ENCODE measurements at regions not wholly inside any gene's neighbourhood (a gene's known extent, or its start where the extent isn't known, plus 50 kb on each side); places are given as distances from the start of the nearest gene placed in this dataset.
"Not testable (repeated sequence)": the region's sequence is repeated elsewhere in the genome, so short reads cannot be mapped to it uniquely, and the experiment has no call there.

DNA sequence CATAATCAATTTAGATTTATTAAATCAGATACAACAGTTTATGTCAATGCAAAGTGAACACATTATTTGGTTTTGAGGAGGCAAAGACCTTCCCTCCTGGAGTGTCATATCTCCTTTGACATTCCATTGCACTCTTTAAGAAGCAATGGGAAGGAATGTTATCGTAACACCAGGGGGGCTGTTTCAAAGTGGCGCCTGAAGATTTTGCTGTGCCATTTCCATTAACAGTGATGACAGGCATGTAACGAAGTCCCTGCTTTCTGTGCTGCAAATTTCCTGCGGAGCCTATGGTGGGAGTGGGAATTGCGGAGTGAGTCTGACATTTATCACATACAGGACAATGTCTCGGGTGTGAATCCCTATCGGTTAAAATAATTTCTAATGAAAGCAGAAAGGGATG, 499.6 kb upstream of the RAB6C start:
- Mint-ChIP-seq H3K36me3 (no peaks in the 10 kb centered on the region), H3K27ac (no peak overlapping the region), H3K27me3 (peaks cover 4% of the 10 kb centered on the region), H3K9me3 (ENCODE audit: low read depth) (no peaks in the 10 kb centered on the region), H3K4me1 (ENCODE audit: low read depth) (no peaks in the 10 kb centered on the region), H3K4me3 (no peak overlapping the region)

DNA sequence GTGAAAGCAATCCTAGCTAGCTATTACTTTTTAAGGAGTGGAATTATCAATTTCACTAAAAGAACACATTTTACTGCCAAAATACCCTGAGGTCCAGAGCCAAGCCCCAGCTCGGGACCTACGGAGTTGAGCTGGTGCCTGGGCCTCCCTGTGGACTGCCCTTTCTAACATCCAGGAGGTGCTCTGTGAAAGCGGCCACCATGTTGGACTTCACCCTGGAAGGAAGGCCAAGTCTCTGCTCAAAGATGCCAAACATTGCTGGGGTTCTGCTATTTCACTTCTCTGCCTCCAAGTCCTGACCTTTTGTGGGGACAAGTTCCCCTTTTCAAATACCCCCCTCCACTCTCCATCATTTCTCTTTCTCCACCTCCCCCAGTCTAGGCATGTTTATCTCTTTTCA, 498.7 kb upstream of the RAB6C start:
- Mint-ChIP-seq H3K36me3 (no peaks in the 10 kb centered on the region), H3K4me1 (ENCODE audit: low read depth) (no peaks in the 10 kb centered on the region), H3K9me3 (ENCODE audit: low read depth) (no peaks in the 10 kb centered on the region), H3K27ac (no peak overlapping the region), H3K4me3 (no peak overlapping the region), H3K27me3 (peaks cover 4% of the 10 kb centered on the region)

DNA sequence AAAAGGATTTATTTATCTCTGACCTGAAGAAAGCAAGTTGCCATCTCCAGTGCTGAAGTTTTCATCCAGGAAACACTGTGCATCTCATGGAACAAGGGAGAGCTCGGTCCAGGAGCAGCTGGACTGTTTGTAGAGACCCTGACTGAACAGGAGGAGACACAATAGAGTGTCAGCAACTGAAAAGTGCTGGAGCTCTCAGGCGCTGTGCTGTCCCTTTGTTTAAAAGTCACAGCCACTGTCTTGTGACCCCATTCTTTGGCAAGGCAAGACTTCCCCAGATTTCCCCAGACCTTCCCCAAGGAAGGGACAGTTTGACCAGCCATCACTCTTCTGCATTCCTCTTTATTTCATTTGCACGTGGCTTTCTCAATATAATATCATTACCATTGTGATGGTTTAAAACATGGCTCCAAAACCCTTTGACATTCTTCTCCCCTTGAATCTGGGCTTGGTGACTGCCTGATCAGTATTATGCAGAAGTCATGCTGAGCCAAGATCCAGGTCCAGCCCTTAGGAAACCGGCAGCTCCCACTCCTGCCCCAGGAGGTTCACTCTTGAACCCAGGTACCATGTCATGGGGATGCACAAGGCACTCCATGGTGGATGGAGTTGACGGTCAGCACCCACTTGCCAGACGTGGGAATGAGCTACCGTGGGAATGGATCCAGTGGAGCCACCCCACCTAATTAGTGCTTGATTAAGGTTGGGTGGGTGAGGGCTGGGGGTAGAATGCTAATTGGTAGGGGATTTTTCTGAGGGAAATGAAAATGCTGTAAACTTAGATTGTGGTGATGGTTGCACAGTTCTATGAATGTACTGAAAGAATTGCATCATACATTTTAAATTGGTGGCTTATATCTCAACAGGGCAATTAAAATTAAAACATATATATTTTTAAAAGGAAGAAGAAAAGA, 497.9 kb upstream of the RAB6C start:
- Mint-ChIP-seq H3K9me3 (ENCODE audit: low read depth) (no peaks in the 10 kb centered on the region), H3K27ac (no peak overlapping the region), H3K4me1 (ENCODE audit: low read depth) (no peaks in the 10 kb centered on the region), H3K36me3 (no peaks in the 10 kb centered on the region), H3K4me3 (no peak overlapping the region), H3K27me3 (peaks cover 2% of the 10 kb centered on the region)

DNA sequence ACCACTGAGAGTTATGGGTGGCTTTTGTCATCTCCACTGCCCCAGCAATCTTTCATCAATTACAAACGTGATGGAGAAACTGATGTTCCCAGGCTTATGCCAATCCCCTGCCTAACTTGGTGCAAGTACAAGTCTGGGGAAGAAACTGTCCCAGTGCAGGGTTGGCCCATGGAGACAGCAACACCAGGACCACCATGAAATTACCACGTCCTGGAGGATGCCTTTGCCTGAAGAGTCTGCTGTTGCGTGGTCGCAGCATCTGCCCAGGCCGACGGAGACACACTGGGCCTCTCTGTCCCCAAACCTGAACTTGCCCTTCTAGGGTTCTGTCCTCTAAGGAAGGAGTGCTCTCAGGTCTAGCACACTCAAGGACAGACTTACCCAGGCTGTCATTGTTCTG, 496.8 kb upstream of the RAB6C start:
- peaks cover 2% of the 10 kb centered on the region for H3K27me3 Mint-ChIP-seq

DNA sequence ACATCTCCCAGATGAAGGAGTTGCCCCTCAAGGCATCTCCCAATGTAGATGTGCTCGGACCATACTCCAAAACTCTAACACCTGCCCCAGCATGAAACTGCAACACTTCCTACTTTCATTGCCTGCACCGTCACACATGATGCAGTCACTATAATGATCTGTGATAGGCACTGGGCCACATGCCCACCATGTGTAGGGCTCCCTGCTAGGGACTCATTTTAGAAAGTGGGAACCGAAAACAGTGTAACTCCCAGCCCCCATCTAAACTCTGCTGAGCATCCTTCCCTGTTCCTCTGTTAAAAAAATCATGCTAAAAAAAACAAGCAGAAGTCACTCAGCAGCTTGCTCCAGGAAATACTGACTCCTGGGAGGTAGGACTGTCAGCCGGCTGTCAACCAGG, 496.1 kb upstream of the RAB6C start:
- peaks cover 2% of the 10 kb centered on the region for H3K27me3 Mint-ChIP-seq
- H3K9me3 Mint-ChIP-seq (ENCODE audit: low read depth), result no peaks in the 10 kb centered on the region
- no peak overlapping the region for H3K27ac Mint-ChIP-seq
- no peaks in the 10 kb centered on the region for H3K36me3 Mint-ChIP-seq
- H3K4me3 Mint-ChIP-seq, result no peak overlapping the region
- no peaks in the 10 kb centered on the region for H3K4me1 Mint-ChIP-seq (ENCODE audit: low read depth)

More for the DNA sequence above, 496.8 kb upstream of the RAB6C start:
- H3K4me3 Mint-ChIP-seq, result no peak overlapping the region
- no peaks in the 10 kb centered on the region for H3K4me1 Mint-ChIP-seq (ENCODE audit: low read depth)
- no peaks in the 10 kb centered on the region for H3K9me3 Mint-ChIP-seq (ENCODE audit: low read depth)
- H3K27ac Mint-ChIP-seq, result no peak overlapping the region
- no peaks in the 10 kb centered on the region for H3K36me3 Mint-ChIP-seq

DNA sequence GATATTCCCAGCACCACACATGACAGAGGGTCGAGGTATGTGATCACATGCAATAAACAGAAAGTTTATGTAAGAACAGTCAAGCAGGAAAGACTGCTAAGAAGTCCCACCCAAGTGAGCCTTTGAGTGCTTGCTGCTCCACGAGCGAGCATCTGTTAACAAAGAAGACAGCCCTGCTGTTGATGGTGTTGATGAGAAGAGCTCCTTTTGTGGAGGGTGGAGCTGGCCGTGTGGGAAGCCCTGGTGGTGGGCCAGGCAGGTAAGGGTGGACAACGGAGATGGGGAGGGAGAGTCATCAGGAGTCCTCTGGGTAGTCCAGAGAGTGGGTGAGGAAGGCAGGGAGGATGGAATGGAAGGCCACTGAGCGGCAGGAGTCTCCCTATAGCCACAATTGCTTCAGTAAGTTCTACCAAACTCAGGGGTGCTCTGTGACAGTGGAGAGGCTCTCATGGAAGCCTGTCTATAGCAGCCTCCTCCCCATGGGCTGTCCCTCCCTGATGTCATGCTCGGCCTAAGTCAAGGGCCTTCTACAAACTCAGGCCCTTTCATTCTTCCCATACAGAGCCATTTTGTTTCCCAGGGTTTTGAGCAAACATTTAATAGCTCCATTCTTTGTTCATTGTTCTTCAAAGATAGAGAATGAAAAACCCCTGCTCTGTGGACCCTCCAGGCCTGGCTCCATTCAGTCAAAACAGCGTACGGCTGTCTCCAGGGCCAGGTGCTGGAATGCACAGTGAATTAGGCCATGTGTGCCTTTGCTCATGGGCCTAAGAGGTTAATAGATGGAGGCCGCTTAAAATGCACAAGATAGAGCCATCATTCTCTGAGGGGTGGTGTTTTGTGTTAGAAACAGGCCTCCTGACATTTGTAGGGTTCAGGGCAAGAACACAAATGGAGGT, 494.2 kb upstream of the RAB6C start:
- H3K27me3 Mint-ChIP-seq, result peaks cover 2% of the 10 kb centered on the region
- no peaks in the 10 kb centered on the region for H3K9me3 Mint-ChIP-seq (ENCODE audit: low read depth)
- no peak overlapping the region for H3K27ac Mint-ChIP-seq

DNA sequence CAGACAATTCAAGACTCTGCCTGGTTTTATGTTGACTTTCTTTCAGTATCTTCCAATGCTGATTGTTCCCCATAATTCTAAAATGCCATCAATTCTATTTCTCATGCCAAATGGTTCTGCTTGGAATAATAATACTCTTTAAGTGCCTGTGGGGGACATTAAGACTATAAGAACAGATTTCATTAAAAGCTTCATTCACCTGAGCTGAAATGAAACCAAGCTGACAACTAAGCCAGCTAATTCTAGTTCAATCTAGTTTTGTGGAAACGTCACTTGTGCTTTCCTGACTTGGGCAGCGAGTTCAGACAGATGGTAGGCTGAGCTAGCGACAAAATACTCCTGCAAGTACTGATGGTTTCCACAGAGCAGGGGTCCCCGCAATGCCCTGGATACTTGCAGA, 491.1 kb upstream of the RAB6C start:
- Mint-ChIP-seq H3K4me1 (ENCODE audit: low read depth) (no peaks in the 10 kb centered on the region), H3K36me3 (no peaks in the 10 kb centered on the region), H3K9me3 (ENCODE audit: low read depth) (no peaks in the 10 kb centered on the region), H3K4me3 (no peak overlapping the region), H3K27ac (no peak overlapping the region), H3K27me3 (peaks cover 3% of the 10 kb centered on the region)

More for the DNA sequence above, 494.2 kb upstream of the RAB6C start:
- no peak overlapping the region for H3K4me3 Mint-ChIP-seq
- no peaks in the 10 kb centered on the region for H3K36me3 Mint-ChIP-seq
- H3K4me1 Mint-ChIP-seq (ENCODE audit: low read depth), result no peaks in the 10 kb centered on the region

DNA sequence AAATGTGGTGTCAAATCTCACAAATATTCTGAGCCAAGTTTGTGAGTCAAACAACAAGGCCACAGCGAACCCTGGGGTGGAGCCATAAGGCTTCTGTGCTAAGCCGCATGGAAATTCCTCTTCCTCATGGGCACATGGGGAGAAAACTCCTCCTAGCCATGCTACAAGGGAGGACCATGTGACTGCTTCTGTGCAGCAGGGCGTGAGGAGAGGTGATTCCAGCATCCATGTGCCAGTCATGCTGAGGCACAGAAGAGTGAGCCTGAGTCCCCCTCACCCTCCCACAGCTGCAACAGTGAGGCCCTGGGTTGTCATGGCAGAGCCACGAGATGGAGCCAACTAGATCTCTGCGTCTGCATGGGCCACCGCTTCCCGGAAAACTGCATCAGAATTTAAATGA, 488.8 kb upstream of the RAB6C start:
- Mint-ChIP-seq H3K27ac (no peak overlapping the region), H3K4me1 (ENCODE audit: low read depth) (no peaks in the 10 kb centered on the region), H3K9me3 (ENCODE audit: low read depth) (no peaks in the 10 kb centered on the region), H3K4me3 (no peak overlapping the region), H3K27me3 (peaks cover 5% of the 10 kb centered on the region), H3K36me3 (no peaks in the 10 kb centered on the region)

DNA sequence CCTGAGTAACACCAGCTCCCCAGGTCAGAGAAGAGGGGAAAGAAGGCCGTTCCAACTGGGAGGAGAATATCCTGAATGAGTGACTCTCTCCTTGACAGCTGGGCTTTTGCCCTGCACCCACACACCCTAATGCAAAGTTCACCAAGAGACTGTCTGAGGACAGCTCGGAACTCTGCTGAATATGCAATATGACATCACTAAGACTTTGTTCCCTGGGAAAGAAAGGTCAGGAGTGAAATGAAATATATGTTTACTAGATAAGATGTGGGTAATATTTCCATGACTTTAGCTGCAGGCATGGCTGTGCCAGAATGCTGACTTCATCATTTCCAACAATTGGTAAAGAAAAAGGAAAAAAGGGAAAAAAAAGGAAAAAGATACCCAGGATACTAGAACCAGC, 488.2 kb upstream of the RAB6C start:
- Mint-ChIP-seq H3K27ac (no peak overlapping the region), H3K27me3 (peaks cover 5% of the 10 kb centered on the region), H3K4me1 (ENCODE audit: low read depth) (no peaks in the 10 kb centered on the region), H3K36me3 (no peaks in the 10 kb centered on the region), H3K9me3 (ENCODE audit: low read depth) (no peaks in the 10 kb centered on the region), H3K4me3 (no peak overlapping the region)

DNA sequence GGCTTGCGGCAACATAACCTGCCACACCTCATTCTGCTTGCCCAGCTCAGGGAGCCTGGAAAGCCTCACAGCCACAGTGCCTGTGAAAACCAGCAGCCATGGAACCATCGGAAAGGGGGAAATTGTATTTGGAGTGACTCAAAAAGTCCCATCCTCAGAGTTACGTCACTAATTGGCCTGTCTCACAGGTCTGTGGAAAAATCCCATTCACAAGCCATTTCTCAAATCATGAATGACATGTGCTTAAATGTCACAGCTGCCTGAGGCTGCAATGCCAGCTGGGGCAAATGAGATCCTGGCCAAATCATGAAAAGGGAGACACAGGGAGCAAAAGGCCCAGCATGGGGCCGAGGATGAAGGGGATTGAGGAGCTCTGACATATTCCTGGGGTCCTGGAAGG, 486.9 kb upstream of the RAB6C start:
- Mint-ChIP-seq H3K27ac (no peak overlapping the region), H3K4me1 (ENCODE audit: low read depth) (no peaks in the 10 kb centered on the region), H3K4me3 (no peak overlapping the region), H3K36me3 (no peaks in the 10 kb centered on the region), H3K9me3 (ENCODE audit: low read depth) (no peaks in the 10 kb centered on the region), H3K27me3 (peaks cover 5% of the 10 kb centered on the region)

DNA sequence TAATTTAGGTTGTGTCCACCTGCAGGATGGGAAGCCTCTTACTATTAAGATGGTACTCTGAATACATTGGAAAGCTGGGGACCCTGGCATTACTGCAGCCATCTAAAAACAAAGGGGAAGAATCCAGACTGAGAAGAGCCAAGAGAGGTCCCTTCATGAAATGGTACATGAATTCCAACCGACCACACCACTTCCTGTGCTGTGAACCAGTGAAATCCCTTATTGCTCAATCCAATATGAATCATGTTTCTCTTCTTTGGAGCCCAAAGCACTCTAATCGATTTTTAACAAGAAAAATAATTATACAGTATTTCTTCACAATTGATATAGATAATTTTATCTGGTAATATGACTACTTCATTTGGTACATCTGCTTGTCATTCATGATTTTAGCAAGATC, 479.7 kb upstream of the RAB6C start:
- Mint-ChIP-seq H3K9me3 (ENCODE audit: low read depth) (no peaks in the 10 kb centered on the region), H3K4me3 (no peak overlapping the region), H3K4me1 (ENCODE audit: low read depth) (no peaks in the 10 kb centered on the region), H3K27me3 (peaks cover under 1% of the 10 kb centered on the region), H3K27ac (no peak overlapping the region), H3K36me3 (no peaks in the 10 kb centered on the region)

DNA sequence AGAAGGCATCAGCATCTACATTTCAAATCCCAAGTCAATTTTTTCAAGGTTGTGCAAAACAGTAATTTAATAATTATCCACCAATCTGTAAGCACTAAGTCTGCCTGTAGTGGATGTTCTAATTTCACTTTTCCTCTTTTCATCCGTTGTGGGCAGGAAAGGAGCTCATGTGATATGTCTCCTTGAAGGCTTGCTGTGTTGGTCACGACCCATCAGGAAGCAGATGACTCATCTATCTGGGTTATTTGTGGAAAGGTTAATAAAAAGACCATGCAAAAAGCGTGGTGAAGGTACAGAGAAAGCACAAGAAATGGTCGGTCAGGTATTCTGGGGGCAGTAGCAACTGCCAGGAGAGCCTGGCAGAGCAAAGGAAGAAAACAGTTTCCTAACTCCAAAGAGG, 476.7 kb upstream of the RAB6C start:
- H3K4me3 Mint-ChIP-seq, result no peak overlapping the region
- H3K4me1 Mint-ChIP-seq (ENCODE audit: low read depth), result no peaks in the 10 kb centered on the region
- no peak overlapping the region for H3K27ac Mint-ChIP-seq
- H3K9me3 Mint-ChIP-seq (ENCODE audit: low read depth), result no peaks in the 10 kb centered on the region
- H3K27me3 Mint-ChIP-seq, result peaks cover 4% of the 10 kb centered on the region
- no peaks in the 10 kb centered on the region for H3K36me3 Mint-ChIP-seq

DNA sequence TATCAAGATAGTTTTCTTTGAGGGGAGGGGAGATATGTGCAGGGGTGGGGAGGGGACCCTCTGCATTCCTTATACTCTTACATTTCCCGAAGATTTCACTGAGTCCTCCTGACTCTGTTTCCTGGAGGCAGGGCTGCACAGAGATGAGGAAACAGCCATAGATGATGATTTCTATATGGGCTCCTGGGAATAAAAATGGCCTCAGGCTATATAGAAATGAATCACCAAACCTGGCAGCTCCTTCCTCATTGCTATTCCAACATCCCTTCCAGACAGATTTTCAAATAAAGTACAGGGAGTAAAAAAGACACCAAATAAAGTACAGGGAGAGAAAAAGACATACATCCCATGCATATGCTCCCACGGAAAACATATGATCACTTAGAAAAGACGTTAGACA, 474.8 kb upstream of the RAB6C start:
- no peaks in the 10 kb centered on the region for H3K4me1 Mint-ChIP-seq (ENCODE audit: low read depth)
- H3K27me3 Mint-ChIP-seq, result peaks cover 4% of the 10 kb centered on the region
- H3K36me3 Mint-ChIP-seq, result no peaks in the 10 kb centered on the region
- no peaks in the 10 kb centered on the region for H3K9me3 Mint-ChIP-seq (ENCODE audit: low read depth)
- no peak overlapping the region for H3K4me3 Mint-ChIP-seq
- no peak overlapping the region for H3K27ac Mint-ChIP-seq

DNA sequence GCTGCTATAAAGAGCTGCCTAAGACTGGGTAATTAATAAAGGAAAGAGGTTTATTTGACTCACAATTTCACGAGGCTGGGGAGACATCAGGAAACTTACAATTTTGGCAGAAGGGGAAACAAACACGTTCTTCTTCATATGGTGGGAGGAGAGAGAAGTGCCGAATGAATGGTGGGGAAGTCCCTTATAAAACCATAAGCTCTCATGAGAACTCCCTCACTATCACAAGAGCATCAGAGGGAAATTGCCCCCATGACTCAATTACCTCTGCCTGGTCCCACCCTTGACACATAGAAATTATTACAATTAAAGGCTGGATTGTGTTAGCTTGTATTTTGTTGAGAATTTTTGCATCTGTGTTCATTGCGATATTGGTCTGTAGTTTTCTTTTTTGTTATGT, 460.5 kb upstream of the RAB6C start:
- Mint-ChIP-seq H3K36me3 (no peaks in the 10 kb centered on the region), H3K27me3 (peaks cover 7% of the 10 kb centered on the region), H3K9me3 (ENCODE audit: low read depth) (peaks cover 7% of the 10 kb centered on the region), H3K4me3 (no peak overlapping the region), H3K27ac (no peak overlapping the region), H3K4me1 (ENCODE audit: low read depth) (peaks cover 2% of the 10 kb centered on the region)

DNA sequence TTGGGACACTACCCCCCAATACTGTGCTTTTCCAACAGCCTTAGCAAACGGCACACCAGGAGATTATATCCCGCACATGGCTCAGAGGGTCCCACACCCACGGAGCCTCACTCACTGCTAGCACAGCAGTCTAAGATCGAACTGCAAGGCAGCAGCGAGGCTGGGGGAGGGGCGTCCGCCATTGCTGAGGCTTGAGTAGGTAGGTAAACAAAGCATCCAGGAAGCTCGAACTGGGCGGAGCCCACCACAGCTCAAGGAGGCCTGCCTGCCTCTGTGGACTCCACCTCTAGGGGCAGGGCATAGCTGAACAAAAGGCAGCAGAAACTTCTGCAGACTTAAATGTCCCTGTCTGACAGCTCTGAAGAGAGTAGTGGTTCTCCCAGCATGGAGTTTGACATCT, 447.3 kb upstream of the RAB6C start:
- H3K4me1 Mint-ChIP-seq (ENCODE audit: low read depth); H3K27ac Mint-ChIP-seq; H3K4me3 Mint-ChIP-seq; H3K9me3 Mint-ChIP-seq (ENCODE audit: low read depth); H3K27me3 Mint-ChIP-seq; H3K36me3 Mint-ChIP-seq: not testable (repeated sequence)
